Hepatocyte (in vitro differentiated cells): ENCODE measurements at regions not wholly inside any gene's neighbourhood (a gene's known extent, or its start where the extent isn't known, plus 50 kb on each side); places are given as distances from the start of the nearest gene placed in this dataset.

Experiments used
- EZH2 ChIP-seq: fragments of 200-600 bp; sonication (generic); IDR thresholded peaks from 2 replicates; pipeline ENCODE4 v1.6.1; 2016; ENCODE audit warnings: antibody characterized with exemption, mild to moderate bottlenecking, borderline replicate concordance
- TF ChIP-seq, protein P1 (sequence below): fragments of 200-600 bp; sonication (generic); IDR thresholded peaks from 2 replicates; pipeline ENCODE4 v1.5.1; 2016; ENCODE audit warnings: antibody characterized with exemption, mild to moderate bottlenecking; ENCODE audit not compliant: poor library complexity

DNA sequence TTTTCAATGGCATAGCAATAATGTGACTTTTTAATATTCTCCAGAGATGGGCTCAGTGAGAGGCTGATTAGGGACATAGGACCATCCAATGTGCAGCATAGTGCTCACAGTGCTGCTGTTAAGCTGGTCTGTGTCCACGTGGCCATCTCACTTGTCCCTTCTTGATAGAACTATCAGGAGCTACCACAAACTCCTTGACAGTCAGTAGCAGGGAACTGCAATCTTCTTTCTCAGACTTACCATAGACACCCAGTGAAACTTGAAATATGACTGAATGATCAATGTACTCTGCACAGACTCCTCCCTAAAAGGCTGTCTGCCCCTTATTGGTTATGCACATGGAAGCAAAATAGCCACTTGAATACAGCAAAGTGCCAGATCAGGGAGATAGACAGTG lies 64.5 kb upstream of the WARS2 start:
- TF ChIP-seq, protein P1, sequence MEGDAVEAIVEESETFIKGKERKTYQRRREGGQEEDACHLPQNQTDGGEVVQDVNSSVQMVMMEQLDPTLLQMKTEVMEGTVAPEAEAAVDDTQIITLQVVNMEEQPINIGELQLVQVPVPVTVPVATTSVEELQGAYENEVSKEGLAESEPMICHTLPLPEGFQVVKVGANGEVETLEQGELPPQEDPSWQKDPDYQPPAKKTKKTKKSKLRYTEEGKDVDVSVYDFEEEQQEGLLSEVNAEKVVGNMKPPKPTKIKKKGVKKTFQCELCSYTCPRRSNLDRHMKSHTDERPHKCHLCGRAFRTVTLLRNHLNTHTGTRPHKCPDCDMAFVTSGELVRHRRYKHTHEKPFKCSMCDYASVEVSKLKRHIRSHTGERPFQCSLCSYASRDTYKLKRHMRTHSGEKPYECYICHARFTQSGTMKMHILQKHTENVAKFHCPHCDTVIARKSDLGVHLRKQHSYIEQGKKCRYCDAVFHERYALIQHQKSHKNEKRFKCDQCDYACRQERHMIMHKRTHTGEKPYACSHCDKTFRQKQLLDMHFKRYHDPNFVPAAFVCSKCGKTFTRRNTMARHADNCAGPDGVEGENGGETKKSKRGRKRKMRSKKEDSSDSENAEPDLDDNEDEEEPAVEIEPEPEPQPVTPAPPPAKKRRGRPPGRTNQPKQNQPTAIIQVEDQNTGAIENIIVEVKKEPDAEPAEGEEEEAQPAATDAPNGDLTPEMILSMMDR: no peak
- no peak for TF ChIP-seq EZH2
